ENCODE measurements at regions not wholly inside any gene's neighbourhood (a gene's known extent, or its start where the extent isn't known, plus 50 kb on each side); places are given as distances from the start of the nearest gene placed in this dataset.

DNA sequence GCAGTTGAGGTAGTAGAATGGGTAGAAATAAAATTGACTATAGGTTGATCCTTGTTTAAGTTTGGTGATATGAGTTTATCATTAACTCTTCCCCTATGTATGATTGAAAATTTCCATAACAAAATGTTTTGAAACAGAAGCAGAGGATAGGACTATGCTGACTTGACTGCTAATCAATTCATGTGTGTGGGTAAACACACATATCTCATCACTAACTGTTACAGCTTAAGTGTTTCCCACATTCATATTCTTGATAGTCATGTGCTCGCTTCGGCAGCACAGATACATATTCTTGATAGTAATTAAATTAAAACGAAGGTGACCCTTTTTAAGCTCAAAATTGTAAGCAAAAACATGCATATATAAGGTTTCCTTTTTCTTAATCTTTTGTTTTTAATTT is 68.2 kb upstream of the SAMSN1 start:
- TF ChIP-seq, protein P1, sequence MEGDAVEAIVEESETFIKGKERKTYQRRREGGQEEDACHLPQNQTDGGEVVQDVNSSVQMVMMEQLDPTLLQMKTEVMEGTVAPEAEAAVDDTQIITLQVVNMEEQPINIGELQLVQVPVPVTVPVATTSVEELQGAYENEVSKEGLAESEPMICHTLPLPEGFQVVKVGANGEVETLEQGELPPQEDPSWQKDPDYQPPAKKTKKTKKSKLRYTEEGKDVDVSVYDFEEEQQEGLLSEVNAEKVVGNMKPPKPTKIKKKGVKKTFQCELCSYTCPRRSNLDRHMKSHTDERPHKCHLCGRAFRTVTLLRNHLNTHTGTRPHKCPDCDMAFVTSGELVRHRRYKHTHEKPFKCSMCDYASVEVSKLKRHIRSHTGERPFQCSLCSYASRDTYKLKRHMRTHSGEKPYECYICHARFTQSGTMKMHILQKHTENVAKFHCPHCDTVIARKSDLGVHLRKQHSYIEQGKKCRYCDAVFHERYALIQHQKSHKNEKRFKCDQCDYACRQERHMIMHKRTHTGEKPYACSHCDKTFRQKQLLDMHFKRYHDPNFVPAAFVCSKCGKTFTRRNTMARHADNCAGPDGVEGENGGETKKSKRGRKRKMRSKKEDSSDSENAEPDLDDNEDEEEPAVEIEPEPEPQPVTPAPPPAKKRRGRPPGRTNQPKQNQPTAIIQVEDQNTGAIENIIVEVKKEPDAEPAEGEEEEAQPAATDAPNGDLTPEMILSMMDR (IDR thresholded peaks at IDR 0.05) = no peak
- TF ChIP-seq EZH2 (IDR thresholded peaks at IDR 0.05) = no peak
- TF ChIP-seq EZH2phosphoT487 (IDR thresholded peaks at IDR 0.05) = no peak
